ENCODE measurements at regions not wholly inside any gene's neighbourhood (a gene's known extent, or its start where the extent isn't known, plus 50 kb on each side); places are given as distances from the start of the nearest gene placed in this dataset.
"Not testable (repeated sequence)": the region's sequence is repeated elsewhere in the genome, so short reads cannot be mapped to it uniquely, and the experiment has no call there.

DNA sequence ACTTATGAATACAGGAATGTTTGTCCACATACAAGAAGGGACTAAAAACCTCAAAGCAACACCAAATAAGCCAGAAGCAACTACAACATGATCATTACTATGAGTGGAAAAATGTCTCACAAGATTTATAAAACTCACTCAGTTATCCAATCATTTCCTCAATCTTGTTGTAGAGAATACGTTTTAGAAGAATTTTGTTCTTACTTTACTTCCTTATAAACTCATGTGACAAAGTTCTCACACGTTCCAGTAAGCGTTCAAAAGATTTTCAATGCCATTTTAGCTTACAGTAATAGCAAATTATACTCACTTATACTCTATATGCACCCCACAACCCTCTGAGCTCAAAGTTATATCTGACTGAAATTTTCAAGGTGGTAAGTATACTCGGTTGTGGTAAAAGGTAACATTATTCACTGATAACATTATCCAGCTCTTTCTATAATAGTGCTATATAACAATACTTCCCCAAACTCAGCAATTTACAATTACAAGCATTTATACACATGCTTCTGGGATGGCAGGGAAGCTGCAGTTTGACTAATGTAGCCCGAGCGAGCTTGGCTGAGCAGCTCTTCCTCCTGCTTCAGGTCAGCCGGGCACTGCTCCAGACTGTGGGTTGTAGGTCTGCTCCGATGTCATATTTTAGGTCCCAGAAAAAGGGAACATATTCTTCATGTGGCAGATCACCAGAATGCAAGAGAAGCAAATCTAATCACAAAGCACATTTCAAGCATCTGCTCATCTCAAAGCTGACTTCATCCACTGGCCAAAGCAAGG lies 226.3 kb downstream of the RCHY1 start:
- DNase-seq (ENCODE audit: low spot score), result no peak

DNA sequence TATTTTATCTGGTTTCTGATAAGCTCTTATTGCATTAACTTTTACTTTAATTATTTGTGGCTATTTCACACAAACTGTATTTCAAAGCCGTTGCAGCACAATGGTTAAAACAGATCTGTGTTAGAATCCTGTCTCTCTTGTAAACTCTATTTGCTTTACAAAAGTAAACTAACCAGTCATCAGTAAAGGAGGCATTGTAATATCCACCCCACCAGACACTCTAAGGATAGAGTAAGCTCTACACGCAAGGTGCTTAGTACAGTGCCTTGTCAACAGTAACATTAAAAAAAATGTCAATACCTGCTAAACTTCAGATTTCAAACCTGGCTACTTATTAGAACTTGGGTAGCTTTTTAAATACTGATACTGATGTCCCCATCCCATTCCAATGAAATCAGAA lies 228.4 kb downstream of the RCHY1 start:
- DNase-seq (ENCODE audit: low spot score), result no peak

DNA sequence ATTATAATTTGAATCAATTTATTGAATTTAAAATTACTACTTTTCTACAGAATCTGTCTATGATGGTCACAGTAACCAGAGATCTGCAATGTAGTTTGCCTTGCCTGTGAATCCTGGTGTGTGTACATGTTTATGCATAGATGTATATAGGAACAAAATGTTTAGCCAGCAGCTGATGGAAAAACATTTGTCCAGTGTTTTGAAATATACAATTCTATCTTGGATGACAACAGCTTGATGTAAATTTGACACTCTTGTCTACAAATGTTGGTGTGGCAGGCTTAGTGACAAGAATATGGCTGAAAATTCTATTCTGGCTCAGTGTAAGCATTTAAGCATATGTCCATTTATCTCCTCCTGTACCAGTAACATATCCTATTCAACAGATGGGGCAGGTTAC lies 229.4 kb downstream of the RCHY1 start:
- no peak for DNase-seq (ENCODE audit: low spot score)

DNA sequence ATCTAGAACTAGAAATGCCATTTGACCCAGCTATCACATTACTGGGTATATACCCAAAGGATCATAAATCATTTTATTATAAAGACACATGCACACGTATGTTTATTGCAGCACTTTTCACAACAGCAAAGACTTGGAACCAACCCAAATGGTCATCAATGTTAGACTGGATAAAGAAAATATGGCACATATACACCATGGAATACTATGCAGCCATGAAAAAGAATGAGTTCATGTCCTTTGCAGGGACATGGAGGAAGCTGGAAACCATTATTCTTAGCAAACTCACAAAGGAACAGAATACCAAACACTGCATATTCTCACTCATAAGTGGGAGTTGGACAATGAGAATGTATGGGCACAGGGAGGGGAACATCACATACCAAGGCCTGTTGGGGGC lies 233.7 kb downstream of the RCHY1 start:
- DNase-seq (ENCODE audit: low spot score), result not testable (repeated sequence)

DNA sequence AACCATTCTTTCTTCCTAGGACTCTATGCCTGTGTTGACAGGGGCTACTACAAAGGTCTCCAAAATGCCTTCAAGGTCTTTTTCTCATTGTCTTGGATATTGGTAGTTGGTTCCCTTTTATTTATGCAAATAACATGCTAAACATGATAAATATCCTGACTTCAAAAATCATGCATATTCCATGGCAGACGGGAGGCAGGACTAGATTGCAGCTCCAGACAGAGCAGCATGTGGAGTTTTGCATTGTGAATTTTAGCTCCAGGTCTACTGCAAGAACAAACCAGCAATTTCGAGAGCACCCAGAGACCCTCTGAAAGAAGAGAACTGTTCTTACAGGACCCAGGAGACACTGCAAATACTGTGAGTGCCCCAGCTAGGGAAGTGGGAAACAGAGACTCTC lies 254.9 kb downstream of the RCHY1 start:
- no peak for DNase-seq (ENCODE audit: low spot score)

DNA sequence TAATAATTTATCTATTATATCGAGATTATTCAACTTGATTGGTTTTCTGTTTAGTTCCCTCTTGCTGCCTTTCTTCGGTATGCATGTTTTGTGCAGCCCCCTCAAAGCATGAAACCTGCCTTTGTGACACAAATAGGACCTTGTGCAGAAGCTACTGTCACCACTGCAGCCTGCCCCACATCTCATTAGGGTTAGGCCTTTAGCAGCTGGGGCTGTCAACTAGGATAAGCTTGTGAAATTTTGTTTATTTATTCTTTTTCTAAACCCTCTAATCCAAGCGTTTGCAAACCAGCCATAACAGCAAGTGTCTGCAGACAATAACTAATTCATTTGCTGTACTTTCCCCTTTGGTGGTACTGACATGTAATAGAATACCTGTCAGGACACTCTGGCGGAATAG lies 258.9 kb downstream of the RCHY1 start:
- DNase-seq (ENCODE audit: low spot score), result no peak

DNA sequence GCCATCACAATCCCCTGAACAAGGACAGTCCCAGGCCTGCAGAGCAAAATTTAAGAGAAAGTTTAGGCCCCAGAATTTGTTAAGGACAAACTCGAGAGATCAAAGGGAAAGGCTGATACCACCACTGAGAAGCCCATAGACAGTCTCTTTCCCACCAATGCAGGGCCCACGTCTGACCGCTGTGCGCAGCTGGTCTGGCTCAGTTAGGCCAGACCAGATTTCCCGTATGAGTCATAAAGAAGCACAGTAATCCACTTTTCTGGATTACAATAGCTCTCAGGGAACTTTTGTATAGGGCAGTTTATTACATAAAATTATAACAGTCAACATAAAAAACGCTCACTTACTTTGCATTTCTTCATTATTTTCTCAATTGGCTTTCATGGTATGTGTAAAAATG lies 259.5 kb downstream of the RCHY1 start:
- DNase-seq (ENCODE audit: low spot score), result no peak

DNA sequence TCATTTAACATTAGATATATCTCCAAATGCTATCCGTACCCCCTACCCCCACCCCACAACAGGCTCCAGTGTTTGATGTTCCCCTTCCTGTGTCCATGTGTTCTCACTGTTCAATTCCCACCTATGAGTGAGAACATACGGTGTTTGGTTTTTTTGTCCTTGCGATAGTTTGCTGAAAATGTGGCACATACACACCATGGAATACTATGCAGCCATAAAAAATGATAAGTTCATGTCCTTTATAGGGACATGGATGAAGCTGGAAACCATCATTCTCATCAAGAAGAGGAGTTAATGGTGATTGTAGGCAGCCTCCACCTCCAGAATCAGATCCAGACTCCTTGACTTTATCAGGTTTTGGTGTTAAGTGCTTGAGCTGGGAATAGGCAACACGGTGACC lies 261.1 kb downstream of the RCHY1 start:
- not testable (repeated sequence) for DNase-seq (ENCODE audit: low spot score)

DNA sequence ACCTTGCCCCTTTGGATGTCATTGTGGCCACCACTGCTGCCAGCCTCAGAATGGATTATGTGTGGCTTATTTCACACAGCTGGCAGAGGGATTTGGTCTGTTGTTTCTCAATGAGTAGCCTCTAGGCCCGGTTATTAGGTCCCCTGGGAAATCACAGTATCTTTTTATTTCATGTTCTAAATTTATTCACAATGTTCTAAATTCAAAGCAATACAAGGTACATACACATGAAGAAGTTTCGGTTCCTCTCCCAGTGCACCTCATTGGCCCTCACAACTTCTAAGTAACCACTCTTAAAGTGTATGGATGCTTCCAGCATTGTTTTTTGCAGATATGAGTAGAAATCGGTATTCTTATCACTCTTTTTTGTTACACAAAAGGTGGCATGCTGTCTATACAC lies 262.7 kb downstream of the RCHY1 start:
- DNase-seq (ENCODE audit: low spot score), result no peak

DNA sequence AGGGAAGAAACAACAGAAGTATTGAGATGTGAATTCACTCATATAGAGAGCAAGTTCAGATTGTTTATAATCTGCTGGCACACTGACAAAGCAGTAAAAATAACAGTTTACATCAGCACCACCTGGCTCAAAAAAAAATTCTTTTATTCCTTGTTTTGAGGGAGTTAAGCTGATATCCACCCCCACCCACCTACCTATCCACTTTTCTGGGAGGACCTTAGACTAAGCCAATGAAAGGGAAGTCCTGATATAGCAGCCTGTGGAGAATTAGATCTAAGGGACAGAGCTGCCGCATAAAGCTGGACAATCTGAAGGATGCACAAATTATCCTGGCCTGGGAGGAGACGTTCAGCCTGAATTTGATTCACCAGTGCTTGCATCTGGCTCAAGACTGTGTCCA lies 264.5 kb downstream of the RCHY1 start:
- DNase-seq (ENCODE audit: low spot score), result no peak

DNA sequence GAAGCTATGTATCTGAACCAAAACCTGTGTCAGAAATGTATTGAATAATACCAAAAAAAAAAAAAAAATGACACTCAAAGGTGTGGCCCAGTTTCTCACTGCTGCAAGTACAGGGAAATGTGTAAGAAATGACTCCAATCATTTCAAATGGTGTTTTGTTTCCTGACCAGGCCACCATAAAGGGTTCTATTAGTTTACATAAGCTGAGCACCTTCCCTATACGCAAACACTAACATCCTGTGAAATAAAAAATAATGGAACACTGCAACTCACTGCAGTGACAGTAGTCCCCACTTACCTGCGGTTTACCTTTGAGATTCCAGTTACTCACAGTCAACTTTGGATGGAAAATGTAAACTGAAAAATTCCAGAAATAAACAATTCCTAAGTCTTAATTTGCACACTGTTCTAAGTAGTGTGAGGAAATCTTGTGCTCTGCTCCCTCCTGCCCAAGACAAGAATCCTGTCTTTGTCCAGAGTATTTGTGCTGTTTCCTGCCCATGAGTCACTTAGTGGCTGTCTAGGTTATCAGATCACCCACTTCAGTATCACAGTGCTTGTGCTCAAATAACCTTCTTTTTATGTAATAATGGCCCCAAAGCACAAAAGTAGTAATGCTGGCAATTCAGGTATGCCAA lies 265.3 kb downstream of the RCHY1 start:
- DNase-seq (ENCODE audit: low spot score), result peak; percentile 4

DNA sequence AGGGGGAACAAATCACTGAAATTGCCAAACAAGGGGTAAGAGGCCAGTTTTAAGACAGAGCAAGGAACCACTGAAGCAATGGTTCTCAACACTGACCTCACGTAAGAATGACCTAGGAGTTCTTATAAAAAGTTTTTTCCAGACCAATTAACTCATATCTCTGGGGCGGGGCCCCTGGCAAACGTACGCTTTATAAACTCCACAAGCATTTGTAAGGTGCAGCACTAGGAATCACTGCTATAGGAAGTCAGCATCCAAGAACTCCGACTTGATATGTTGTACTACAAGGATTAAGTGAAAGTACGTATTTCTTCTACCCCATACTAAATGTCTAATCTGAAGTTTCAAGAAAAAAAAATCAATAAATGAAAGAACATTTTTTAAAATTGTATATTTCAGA lies 269.9 kb downstream of the RCHY1 start:
- no peak for DNase-seq (ENCODE audit: low spot score)

DNA sequence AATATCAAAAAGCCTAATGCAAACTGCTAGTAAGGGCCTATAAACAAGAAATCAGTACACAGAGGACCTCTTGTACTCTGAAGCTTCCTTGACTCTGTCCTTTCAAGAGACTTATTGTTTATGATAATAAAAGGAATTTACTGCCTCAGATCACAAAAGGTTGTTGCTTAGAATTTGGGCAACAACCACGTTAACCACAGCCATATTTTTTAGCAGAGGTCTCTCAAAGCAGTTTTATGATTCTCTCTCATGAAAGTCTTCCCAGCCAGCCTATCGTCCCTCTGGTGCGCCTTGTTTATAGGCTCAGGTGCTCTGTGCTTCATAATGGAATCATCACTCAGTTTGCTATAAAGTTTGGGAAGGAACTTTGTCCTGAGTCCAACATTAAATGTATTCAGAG lies 270.6 kb downstream of the RCHY1 start:
- no peak for DNase-seq (ENCODE audit: low spot score)

DNA sequence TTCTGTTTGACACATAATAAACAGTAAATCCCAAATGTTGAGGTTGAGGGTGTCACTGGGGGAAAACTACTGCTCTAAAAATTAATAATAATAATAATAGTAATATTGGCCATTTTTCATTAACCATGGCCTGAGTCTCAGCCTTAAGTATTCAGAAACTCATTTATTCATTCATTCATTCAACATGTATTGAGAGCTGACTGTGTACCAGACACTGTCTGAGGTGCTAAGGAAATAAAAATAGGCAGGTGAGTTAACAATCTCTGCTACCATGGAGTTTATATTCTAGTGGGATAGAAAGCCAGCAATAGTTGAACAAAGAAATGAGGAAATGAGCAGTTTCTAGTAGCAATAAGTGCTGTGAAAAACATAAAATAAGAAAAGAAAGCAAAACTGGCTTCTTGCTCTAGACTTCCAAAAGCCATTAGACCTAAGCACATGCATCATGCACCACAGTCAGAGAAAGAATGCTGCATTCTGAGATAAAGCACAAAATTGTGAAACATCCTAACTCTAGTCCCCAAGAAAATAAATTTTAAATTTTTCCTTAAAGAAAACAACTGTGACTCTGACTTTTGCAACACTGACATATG lies 278.7 kb downstream of the RCHY1 start:
- no peak for DNase-seq (ENCODE audit: low spot score)

DNA sequence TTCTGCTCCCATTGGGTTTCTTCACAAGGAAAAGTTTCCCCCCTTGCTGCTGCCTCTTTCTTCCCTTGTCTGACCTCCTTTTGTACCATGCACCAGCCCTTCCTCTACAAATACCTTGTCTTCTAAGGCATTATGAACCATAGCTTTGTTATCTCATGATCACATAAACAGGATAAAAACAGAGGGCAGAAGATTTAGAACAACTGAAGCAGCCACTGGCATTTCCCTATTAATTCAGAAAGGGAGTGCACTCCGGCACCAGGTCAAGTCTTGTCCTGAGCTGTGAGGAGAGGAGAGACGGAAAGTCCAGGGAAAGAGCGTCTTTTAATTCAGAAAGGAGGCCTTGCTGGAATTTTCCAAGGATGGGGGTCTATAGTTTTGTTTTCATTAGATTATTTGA lies 281.7 kb downstream of the RCHY1 start:
- DNase-seq (ENCODE audit: low spot score), result no peak

DNA sequence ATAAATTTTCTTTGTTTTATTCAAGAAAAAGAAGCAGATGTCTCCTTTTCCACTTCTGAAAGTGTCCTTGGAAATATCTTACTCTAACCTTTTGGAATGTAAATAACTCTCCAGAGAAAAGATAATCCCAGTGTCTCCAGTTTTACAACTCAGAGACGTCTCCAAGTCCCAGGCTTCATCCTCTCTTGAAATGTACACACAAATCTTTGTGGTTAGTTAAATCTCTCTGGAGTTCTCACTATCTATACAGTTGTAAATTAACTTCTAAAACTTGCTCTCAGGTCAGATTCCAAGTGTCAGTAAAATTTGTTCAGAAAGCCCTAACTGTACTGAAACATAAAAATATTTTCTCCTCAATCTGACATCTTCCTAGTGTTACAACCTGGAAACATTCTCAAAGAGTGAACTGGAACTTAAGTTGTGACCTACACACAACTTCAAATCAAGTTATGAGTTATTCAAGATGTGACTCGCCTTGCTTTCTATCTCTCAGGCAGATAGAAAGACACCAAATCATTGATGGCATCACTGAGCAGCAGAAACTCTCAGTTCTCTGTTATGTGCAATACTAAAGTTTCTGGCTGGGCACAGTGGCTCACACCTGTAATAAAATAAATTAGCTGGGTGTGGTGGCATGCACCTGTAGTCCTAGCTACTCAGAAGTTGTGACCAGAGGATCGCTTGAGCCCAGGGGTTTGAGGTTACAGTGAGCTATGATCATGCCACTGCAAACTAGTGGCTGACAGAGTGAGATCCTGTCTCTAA lies 284.2 kb downstream of the RCHY1 start:
- DNase-seq (ENCODE audit: low spot score), result no peak

DNA sequence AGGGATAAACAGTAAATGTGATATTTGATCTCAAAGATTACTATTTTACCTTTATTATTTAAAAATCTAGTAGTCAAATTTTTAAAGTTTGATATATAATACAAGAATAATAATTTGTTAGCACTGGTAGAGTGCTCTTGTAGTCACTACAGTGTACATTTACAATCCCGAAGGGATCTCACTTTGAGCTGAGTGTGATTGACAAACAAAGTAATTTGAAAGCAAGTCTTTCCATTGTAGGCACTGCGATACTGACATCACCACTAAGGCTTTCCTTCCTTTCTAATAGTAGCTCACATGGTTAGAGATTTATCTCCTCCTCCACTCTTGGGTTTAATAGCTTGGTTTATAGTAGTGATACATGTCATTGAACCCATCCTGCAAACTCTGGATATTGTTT lies 280.6 kb downstream of the PARM1 start:
- DNase-seq (ENCODE audit: low spot score), result no peak

DNA sequence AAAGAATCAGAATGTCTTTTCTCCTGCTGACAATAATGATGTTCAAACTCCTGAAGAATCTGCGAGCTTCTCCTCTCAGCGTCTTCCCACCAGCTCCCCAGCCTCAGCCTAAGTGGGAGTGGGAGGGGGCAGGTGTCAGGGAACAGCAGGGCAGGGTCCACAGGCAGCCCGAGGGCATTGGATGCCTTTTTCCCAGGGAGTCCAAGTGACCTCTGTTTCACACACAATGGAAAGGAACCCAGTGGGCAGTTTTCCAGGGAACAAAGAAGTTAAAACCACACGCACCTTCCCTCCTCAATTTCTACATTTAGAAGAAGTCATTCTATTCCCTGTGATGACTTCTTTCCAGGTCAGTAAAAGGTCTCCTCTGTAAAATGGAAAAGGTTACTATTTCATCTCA lies 278.5 kb downstream of the PARM1 start:
- no peak for DNase-seq (ENCODE audit: low spot score)

DNA sequence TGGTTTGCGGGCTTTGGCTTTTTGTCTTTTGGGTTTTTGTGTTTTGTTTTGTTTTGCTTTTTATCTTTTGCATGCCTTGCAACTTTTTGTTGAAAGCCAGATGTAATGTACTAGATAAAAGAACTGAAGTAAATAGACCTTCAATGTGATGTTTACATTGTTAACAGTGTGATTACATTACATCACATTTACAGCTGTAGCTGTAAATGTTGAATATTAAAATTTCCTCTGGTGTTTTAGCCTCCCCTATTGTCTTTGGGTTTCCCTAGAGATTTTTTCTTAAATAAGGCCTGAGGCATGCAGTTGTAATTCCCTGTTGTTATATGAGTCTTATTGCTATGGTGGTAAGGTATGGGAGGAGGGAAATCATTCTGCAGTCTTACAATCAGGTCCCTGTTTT lies 275.0 kb downstream of the PARM1 start:
- no peak for DNase-seq (ENCODE audit: low spot score)

DNA sequence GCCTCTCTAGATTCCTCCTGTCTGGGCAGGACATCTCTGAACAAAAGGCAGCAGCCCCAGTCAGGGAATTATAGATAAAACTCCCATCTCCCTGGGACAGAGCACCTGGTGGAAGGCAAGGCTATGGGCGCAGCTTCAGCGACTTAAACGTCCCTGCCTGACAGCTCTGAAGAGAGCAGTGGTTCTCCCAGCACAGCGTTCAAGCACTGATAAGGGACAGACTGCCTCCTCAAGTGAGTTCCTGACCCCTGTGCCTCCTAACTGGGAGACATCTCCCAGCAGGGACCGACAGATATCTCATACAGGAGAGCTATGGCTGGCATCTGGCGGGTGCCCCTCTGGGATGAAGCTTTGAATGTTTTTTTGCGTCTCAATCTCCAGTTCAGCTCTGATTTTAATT lies 262.2 kb downstream of the PARM1 start:
- DNase-seq (ENCODE audit: low spot score), result no peak

DNA sequence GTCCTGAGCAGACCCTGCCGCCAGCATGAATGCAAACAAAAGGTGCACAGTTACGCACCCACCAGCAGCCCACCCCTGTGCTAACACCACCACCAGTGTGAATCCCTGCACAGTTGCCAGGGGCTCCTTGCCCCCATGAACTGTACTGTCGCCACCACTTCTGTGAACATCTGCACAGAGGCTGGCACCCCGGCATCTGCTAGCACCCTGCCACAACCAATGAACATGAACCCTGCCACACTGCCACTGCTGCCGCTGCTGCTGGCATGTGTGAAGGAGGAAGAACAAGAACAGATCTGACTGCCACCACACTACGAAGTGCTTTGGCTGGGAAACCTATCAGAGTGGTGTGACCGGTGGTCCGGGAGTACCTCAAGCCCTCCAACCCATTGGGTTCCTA lies 261.3 kb downstream of the PARM1 start:
- DNase-seq (ENCODE audit: low spot score), result no peak

DNA sequence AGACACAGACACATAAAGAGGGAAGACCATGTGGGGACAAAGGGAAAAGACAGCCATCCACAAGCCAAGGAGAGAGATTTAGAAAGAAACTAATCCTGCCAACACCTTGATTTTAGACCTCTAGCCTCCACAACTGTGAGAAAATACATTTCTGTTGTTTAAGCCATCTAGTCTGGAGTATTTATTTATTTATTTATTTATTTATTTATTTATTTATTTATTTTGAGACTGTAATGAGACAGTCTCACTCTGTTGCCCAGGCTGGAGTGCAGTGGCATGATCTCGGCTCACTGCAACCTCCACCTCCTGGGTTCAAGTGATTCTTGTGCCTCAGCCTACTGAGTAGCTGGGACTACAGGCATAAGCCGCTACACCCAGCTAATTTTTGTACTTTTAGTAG lies 259.3 kb downstream of the PARM1 start:
- DNase-seq (ENCODE audit: low spot score), result not testable (repeated sequence)
